PC-9 (cell line): ENCODE measurements at regions not wholly inside any gene's neighbourhood (a gene's known extent, or its start where the extent isn't known, plus 50 kb on each side); places are given as distances from the start of the nearest gene placed in this dataset.

Source experiments
- BruUV-seq: library from RNA; stranded (reverse); fragments of 400-500 nt; replicated peaks from 2 replicates; lab custom pipeline; 2021; lab: Mats Ljungman, UMichigan
- CTCF ChIA-PET: fragments of 300-600 bp; sonication (Branson Sonifier 250); formaldehyde crosslinking; loops from one replicate; lab custom pipeline; 2022; ENCODE audit warnings: antibody characterized with exemption; lab: Charles Lee
- POLR2A ChIA-PET: fragments of 300-600 bp; sonication (Branson Sonifier 250); formaldehyde crosslinking; loops from one replicate; lab custom pipeline; 2022; ENCODE audit warnings: antibody characterized with exemption; ENCODE audit not compliant: unreplicated experiment; lab: Charles Lee
- DNase-seq, 2 experiments: peaks; one replicate each; pipeline versions ENCODE4 v3.0.0 to v3.0.0-alpha.2; 2015 to 2022; ENCODE audit warnings: mixed read lengths in 1 of 2
- H2AFZ ChIP-seq: fragments of 200-600 bp; sonication (generic); 2 replicates; pipeline ENCODE4 v1.8.1; 2017; ENCODE audit warnings: antibody characterized with exemption
- H3F3A ChIP-seq: fragments of 200-600 bp; sonication (generic); 2 replicates; pipeline ENCODE4 v1.8.1; 2017; ENCODE audit warnings: antibody characterized with exemption, mild to moderate bottlenecking, low read depth; ENCODE audit not compliant: insufficient read depth
- H3K27ac ChIP-seq: fragments of 200-600 bp; sonication (generic); 2 replicates; pipeline ENCODE4 v1.6.1; 2016; ENCODE audit warnings: mixed run types
- H3K27me3 ChIP-seq: fragments of 200-600 bp; sonication (generic); 2 replicates; pipeline ENCODE4 v1.6.1; 2016; ENCODE audit warnings: low read depth, mixed run types; ENCODE audit not compliant: insufficient read depth
- H3K36me3 ChIP-seq: fragments of 200-600 bp; sonication (generic); 2 replicates; pipeline ENCODE4 v1.6.1; 2016; ENCODE audit warnings: low read depth, mixed run types
- H3K4me1 ChIP-seq: fragments of 200-600 bp; sonication (generic); replicated peaks from 2 replicates; pipeline ENCODE4 v1.6.1; 2016; ENCODE audit warnings: mixed run types; ENCODE audit not compliant: insufficient read depth
- H3K4me2 ChIP-seq: fragments of 200-600 bp; sonication (generic); 2 replicates; pipeline ENCODE4 v1.6.1; 2017; ENCODE audit warnings: mixed run types
- H3K4me3 ChIP-seq: fragments of 200-600 bp; sonication (generic); 2 replicates; pipeline ENCODE4 v1.6.1; 2016; ENCODE audit warnings: mixed run types
- H3K79me2 ChIP-seq: fragments of 200-600 bp; sonication (generic); 2 replicates; pipeline ENCODE4 v1.6.1; 2017; ENCODE audit warnings: low read depth, mixed run types
- H3K9me2 ChIP-seq: fragments of 200-600 bp; sonication (generic); 2 replicates; pipeline ENCODE4 v1.8.1; 2017; ENCODE audit warnings: mild to moderate bottlenecking; ENCODE audit not compliant: insufficient read depth
- H3K9me3 ChIP-seq: fragments of 200-600 bp; sonication (generic); 2 replicates; pipeline ENCODE4 v1.8.1; 2016; ENCODE audit warnings: low read depth; ENCODE audit not compliant: insufficient read depth
- H4K20me1 ChIP-seq: fragments of 200-600 bp; sonication (generic); 2 replicates; pipeline ENCODE4 v1.8.1; 2017; ENCODE audit not compliant: insufficient read depth
- EZH2 ChIP-seq: fragments of 200-600 bp; sonication (generic); IDR thresholded peaks from 2 replicates; pipeline ENCODE4 v1.8.0; 2017; ENCODE audit warnings: antibody characterized with exemption, low read depth
- intact Hi-C: fragments of 100-400 bp; cut with micrococcal nuclease; formaldehyde crosslinking; loops from one replicate; pipeline ENCODE4 v1.10.0; 2022; ENCODE audit not compliant: unreplicated experiment
- TF ChIP-seq, protein P1 (sequence below): fragments of 200-600 bp; sonication (generic); conservative IDR thresholded peaks from 2 replicates; pipeline ENCODE4 v1.6.1; 2017; ENCODE audit warnings: mixed run types, antibody characterized with exemption, mild to moderate bottlenecking, moderate library complexity

GRCh38 chr4:178037459-178038214, 595.4 kb upstream of the AGA start:
- H4K20me1 ChIP-seq = no peaks in the 10 kb centered on the region
- TF ChIP-seq, protein P1, sequence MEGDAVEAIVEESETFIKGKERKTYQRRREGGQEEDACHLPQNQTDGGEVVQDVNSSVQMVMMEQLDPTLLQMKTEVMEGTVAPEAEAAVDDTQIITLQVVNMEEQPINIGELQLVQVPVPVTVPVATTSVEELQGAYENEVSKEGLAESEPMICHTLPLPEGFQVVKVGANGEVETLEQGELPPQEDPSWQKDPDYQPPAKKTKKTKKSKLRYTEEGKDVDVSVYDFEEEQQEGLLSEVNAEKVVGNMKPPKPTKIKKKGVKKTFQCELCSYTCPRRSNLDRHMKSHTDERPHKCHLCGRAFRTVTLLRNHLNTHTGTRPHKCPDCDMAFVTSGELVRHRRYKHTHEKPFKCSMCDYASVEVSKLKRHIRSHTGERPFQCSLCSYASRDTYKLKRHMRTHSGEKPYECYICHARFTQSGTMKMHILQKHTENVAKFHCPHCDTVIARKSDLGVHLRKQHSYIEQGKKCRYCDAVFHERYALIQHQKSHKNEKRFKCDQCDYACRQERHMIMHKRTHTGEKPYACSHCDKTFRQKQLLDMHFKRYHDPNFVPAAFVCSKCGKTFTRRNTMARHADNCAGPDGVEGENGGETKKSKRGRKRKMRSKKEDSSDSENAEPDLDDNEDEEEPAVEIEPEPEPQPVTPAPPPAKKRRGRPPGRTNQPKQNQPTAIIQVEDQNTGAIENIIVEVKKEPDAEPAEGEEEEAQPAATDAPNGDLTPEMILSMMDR = no peak
- TF ChIP-seq EZH2 = no peak
- H3K27me3 ChIP-seq = no peaks in the 10 kb centered on the region
- H3K4me3 ChIP-seq = no peak overlapping the region
- H3K27ac ChIP-seq = no peak overlapping the region
- no peaks in the 10 kb centered on the region for H3K4me1 ChIP-seq
- intact Hi-C loops = no loop called here
- H3K4me2 ChIP-seq = no peak overlapping the region
- H3K79me2 ChIP-seq = no peaks in the 10 kb centered on the region
- H2AFZ ChIP-seq = no peak overlapping the region
- no peaks in the 10 kb centered on the region for H3K9me2 ChIP-seq
- H3K9me3 ChIP-seq = no peaks in the 10 kb centered on the region
- BruUV-seq = no TSS peak
- ChIA-PET CTCF (no interaction called here), POLR2A (no interaction called here)
- no peaks in the 10 kb centered on the region for H3F3A ChIP-seq
- H3K36me3 ChIP-seq = no peaks in the 10 kb centered on the region
- DNase-seq = no peak

DNA sequence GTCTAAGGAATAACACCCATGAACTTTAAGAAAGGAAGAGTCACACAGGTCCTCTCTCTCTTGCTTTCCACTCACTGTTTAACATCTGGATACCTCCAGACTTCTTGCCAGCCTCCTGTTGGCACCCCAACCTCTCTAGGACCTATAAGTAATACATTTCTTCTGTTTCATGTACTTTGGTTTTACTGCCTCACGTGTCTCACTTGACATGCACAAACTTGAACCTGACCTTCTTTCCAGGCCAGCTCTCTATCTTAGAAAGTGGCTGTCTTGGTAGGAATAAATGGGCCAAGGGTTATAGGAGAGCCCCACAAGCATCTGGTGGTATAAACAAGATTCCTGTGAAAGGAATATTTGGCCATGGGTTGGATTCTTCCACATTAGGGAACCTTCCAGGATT, 614.8 kb upstream of the AGA start:
- intact Hi-C loops = no loop called here
- H3K27me3 ChIP-seq = no peaks in the 10 kb centered on the region
- H3K27ac ChIP-seq = no peak overlapping the region
- no peaks in the 10 kb centered on the region for H3K36me3 ChIP-seq
- TF ChIP-seq, protein P1 = no peak
- TF ChIP-seq EZH2 = no peak
- H3K4me1 ChIP-seq = no peaks in the 10 kb centered on the region
- H3K9me2 ChIP-seq = no peaks in the 10 kb centered on the region
- POLR2A ChIA-PET = no interaction called here
- H2AFZ ChIP-seq = no peak overlapping the region
- H3K9me3 ChIP-seq = no peaks in the 10 kb centered on the region
- no peaks in the 10 kb centered on the region for H3F3A ChIP-seq
- no peak overlapping the region for H3K4me2 ChIP-seq
- CTCF ChIA-PET = no interaction called here
- DNase-seq = no peak
- no peaks in the 10 kb centered on the region for H3K79me2 ChIP-seq
- no peaks in the 10 kb centered on the region for H4K20me1 ChIP-seq
- BruUV-seq = no TSS peak
- H3K4me3 ChIP-seq = no peak overlapping the region

GRCh38 chr4:178063568-178063967, 621.3 kb upstream of the AGA start:
- no peaks in the 10 kb centered on the region for H3K27me3 ChIP-seq
- no peak for DNase-seq
- no peak for TF ChIP-seq EZH2
- TF ChIP-seq, protein P1 = no peak

More at GRCh38 chr4:178063568-178063967, 621.3 kb upstream of the AGA start:
- Histone ChIP-seq H3K4me3 (no peak overlapping the region), H3K4me1 (no peaks in the 10 kb centered on the region), H3K9me3 (no peaks in the 10 kb centered on the region), H3K4me2 (no peak overlapping the region), H3K36me3 (no peaks in the 10 kb centered on the region), H3K27ac (no peak overlapping the region), H3F3A (no peaks in the 10 kb centered on the region), H3K9me2 (no peaks in the 10 kb centered on the region), H3K79me2 (no peaks in the 10 kb centered on the region), H4K20me1 (no peaks in the 10 kb centered on the region), H2AFZ (no peak overlapping the region)
- intact Hi-C loops = no loop called here
- POLR2A ChIA-PET = no interaction called here
- CTCF ChIA-PET = no interaction called here
- BruUV-seq = no TSS peak
